Prostate gland (tissue), 2 donors: ENCODE measurements at regions not wholly inside any gene's neighbourhood (a gene's known extent, or its start where the extent isn't known, plus 50 kb on each side); places are given as distances from the start of the nearest gene placed in this dataset.

Experiments used
- POLR2A ChIP-seq: fragments of 450-650 bp; IDR thresholded peaks from one replicate; pipeline ENCODE4 v1.6.1; 2016; ENCODE audit warnings: antibody characterized with exemption, mild to moderate bottlenecking
- TF ChIP-seq, protein P1 (sequence below), 4 experiments: fragments of 200-600 bp in 2 of 4; fragments of 450-650 bp in 2 of 4; sonication (generic) in 2 of 4; IDR thresholded peaks; 1 replicate in 3 of 4; 2 replicates in 1 of 4; pipeline ENCODE4 v1.5.1; 2016 to 2019; ENCODE audit warnings: antibody characterized with exemption in 4 of 4, mild to moderate bottlenecking in 2 of 4, moderate library complexity in 2 of 4

DNA sequence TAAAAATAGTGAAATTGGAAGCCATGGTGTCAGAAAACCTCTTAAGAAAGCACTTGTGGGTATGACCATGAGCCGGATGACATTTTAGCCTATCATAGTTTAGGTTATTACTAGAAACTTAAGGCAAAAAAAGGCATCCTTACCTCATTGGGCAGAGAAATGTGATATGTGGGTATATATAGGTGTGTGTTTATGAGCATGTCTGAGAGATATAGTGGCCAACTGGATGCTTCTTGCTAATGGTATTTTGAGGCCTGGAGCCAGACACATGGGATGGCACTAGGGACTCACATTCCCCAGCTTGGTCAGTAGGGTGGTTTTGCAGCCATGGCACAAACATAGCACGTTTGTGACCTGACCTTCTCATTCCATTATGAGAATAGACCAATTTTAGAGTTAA lies 295.6 kb upstream of the MEF2C start:
- no peak for TF ChIP-seq POLR2A
- TF ChIP-seq, protein P1, sequence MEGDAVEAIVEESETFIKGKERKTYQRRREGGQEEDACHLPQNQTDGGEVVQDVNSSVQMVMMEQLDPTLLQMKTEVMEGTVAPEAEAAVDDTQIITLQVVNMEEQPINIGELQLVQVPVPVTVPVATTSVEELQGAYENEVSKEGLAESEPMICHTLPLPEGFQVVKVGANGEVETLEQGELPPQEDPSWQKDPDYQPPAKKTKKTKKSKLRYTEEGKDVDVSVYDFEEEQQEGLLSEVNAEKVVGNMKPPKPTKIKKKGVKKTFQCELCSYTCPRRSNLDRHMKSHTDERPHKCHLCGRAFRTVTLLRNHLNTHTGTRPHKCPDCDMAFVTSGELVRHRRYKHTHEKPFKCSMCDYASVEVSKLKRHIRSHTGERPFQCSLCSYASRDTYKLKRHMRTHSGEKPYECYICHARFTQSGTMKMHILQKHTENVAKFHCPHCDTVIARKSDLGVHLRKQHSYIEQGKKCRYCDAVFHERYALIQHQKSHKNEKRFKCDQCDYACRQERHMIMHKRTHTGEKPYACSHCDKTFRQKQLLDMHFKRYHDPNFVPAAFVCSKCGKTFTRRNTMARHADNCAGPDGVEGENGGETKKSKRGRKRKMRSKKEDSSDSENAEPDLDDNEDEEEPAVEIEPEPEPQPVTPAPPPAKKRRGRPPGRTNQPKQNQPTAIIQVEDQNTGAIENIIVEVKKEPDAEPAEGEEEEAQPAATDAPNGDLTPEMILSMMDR (IDR thresholded peaks at IDR 0.05) = no peak
